ENCODE measurements at regions not wholly inside any gene's neighbourhood (a gene's known extent, or its start where the extent isn't known, plus 50 kb on each side); places are given as distances from the start of the nearest gene placed in this dataset.

- Histone ChIP-seq H3K4me1 (replicated peaks; ENCODE audit: insufficient read depth) (0 out of 2 replicates have a peak, but pooled peaks cover 4% of the 10 kb centered on the region), H4K20me1 (ENCODE audit: insufficient read depth) (no peaks in the 10 kb centered on the region), H3K36me3 (ENCODE audit: low read depth) (no peaks in the 10 kb centered on the region), H3K9me3 (ENCODE audit: insufficient read depth, low read depth) (no peaks in the 10 kb centered on the region), H2AFZ (0 out of 2 replicates have a peak overlapping the region, but pooled peaks have one; percentile 2), H3K27me3 (ENCODE audit: insufficient read depth, low read depth) (no peaks in the 10 kb centered on the region), H3K79me2 (ENCODE audit: low read depth) (no peaks in the 10 kb centered on the region), H3K9me2 (ENCODE audit: insufficient read depth) (no peaks in the 10 kb centered on the region), H3K27ac (no peak overlapping the region), H3F3A (ENCODE audit: insufficient read depth, low read depth) (no peaks in the 10 kb centered on the region), H3K4me3 (no peak overlapping the region), H3K4me2 (no peak overlapping the region)
- intact Hi-C loops (cut with micrococcal nuclease; ENCODE audit: unreplicated experiment): loop anchor here (5.0 to 10.0 kb wide), 4 partner anchors 229 to 1797 kb away; no protein-coding TSS in a partner anchor
- CTCF ChIA-PET: no interaction called here
- DNase-seq: no peak
- BruUV-seq (replicated peaks): no TSS peak
- POLR2A ChIA-PET (ENCODE audit: unreplicated experiment): no interaction called here
- no peak for TF ChIP-seq EZH2 (IDR thresholded peaks at IDR 0.05; ENCODE audit: low read depth)
- TF ChIP-seq, protein P1, sequence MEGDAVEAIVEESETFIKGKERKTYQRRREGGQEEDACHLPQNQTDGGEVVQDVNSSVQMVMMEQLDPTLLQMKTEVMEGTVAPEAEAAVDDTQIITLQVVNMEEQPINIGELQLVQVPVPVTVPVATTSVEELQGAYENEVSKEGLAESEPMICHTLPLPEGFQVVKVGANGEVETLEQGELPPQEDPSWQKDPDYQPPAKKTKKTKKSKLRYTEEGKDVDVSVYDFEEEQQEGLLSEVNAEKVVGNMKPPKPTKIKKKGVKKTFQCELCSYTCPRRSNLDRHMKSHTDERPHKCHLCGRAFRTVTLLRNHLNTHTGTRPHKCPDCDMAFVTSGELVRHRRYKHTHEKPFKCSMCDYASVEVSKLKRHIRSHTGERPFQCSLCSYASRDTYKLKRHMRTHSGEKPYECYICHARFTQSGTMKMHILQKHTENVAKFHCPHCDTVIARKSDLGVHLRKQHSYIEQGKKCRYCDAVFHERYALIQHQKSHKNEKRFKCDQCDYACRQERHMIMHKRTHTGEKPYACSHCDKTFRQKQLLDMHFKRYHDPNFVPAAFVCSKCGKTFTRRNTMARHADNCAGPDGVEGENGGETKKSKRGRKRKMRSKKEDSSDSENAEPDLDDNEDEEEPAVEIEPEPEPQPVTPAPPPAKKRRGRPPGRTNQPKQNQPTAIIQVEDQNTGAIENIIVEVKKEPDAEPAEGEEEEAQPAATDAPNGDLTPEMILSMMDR (conservative IDR thresholded peaks at IDR 0.05): no peak
Observed at GRCh38 chr3:176661432-176661964, 535.8 kb downstream of the TBL1XR1 start.

- Histone ChIP-seq H3K36me3 (ENCODE audit: low read depth) (no peaks in the 10 kb centered on the region), H3K4me1 (replicated peaks; ENCODE audit: insufficient read depth) (no peaks in the 10 kb centered on the region), H3K79me2 (ENCODE audit: low read depth) (no peaks in the 10 kb centered on the region), H3K27me3 (ENCODE audit: insufficient read depth, low read depth) (no peaks in the 10 kb centered on the region), H2AFZ (no peak overlapping the region), H3K4me2 (no peak overlapping the region), H3K27ac (no peak overlapping the region), H3K9me2 (ENCODE audit: insufficient read depth) (0 out of 2 replicates have a peak, but pooled peaks cover 4% of the 10 kb centered on the region), H3K4me3 (no peak overlapping the region), H3K9me3 (ENCODE audit: insufficient read depth, low read depth) (no peaks in the 10 kb centered on the region), H3F3A (ENCODE audit: insufficient read depth, low read depth) (no peaks in the 10 kb centered on the region), H4K20me1 (ENCODE audit: insufficient read depth) (no peaks in the 10 kb centered on the region)
- ChIA-PET CTCF (no interaction called here), POLR2A (ENCODE audit: unreplicated experiment) (no interaction called here)
- TF ChIP-seq EZH2 (IDR thresholded peaks at IDR 0.05; ENCODE audit: low read depth): no peak
- TF ChIP-seq, protein P1 (conservative IDR thresholded peaks at IDR 0.05): no peak
- intact Hi-C loops (cut with micrococcal nuclease; ENCODE audit: unreplicated experiment): no loop called here
- BruUV-seq (replicated peaks): no TSS peak
- no peak for DNase-seq
Observed at GRCh38 chr3:176655404-176656094, 541.7 kb downstream of the TBL1XR1 start.

DNA sequence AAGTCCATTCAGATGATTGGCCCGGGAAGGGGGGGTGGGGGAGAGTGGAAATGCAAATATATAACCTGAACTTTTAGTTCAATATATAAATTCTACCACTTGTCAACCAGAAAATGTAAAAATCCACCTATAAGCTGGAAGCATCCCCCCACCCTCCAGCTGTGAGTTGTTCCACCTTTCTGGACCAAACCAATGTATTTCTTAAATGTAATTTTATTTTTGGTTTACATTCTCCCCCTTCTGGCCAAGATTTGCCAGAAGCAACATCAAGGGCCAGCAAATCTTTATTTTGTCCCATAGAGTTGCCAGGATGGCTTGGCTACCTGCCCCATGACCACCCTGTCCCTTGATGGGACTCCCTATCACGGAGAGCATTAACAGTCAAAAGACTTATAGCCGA, 545.7 kb downstream of the TBL1XR1 start:
- no TSS peak for BruUV-seq (replicated peaks)
- Histone ChIP-seq H3K79me2 (ENCODE audit: low read depth) (no peaks in the 10 kb centered on the region), H3K27ac (no peak overlapping the region), H4K20me1 (ENCODE audit: insufficient read depth) (no peaks in the 10 kb centered on the region), H3K4me2 (no peak overlapping the region), H2AFZ (no peak overlapping the region), H3K27me3 (ENCODE audit: insufficient read depth, low read depth) (no peaks in the 10 kb centered on the region), H3K9me3 (ENCODE audit: insufficient read depth, low read depth) (no peaks in the 10 kb centered on the region), H3K4me1 (replicated peaks; ENCODE audit: insufficient read depth) (no peaks in the 10 kb centered on the region), H3K36me3 (ENCODE audit: low read depth) (no peaks in the 10 kb centered on the region), H3F3A (ENCODE audit: insufficient read depth, low read depth) (no peaks in the 10 kb centered on the region), H3K9me2 (ENCODE audit: insufficient read depth) (0 out of 2 replicates have a peak, but pooled peaks cover 4% of the 10 kb centered on the region), H3K4me3 (no peak overlapping the region)
- no peak for DNase-seq
- intact Hi-C loops (cut with micrococcal nuclease; ENCODE audit: unreplicated experiment): no loop called here
- ChIA-PET CTCF (no interaction called here), POLR2A (ENCODE audit: unreplicated experiment) (no interaction called here)
- no peak for TF ChIP-seq EZH2 (IDR thresholded peaks at IDR 0.05; ENCODE audit: low read depth)
- TF ChIP-seq, protein P1 (conservative IDR thresholded peaks at IDR 0.05): no peak

Measured in PC-9 (cell line).